ENCODE measurements at regions not wholly inside any gene's neighbourhood (a gene's known extent, or its start where the extent isn't known, plus 50 kb on each side); places are given as distances from the start of the nearest gene placed in this dataset.
A peak's percentile ranks its signal among the peaks of the same experiment; 100 is the strongest.
"Not testable (repeated sequence)": the region's sequence is repeated elsewhere in the genome, so short reads cannot be mapped to it uniquely, and the experiment has no call there.

- DNase-seq (ENCODE audit: low read depth): no peak
These were observed 232.5 kb downstream of the PARP8 start for GRCh38 chr5:50898966-50899365.

DNA sequence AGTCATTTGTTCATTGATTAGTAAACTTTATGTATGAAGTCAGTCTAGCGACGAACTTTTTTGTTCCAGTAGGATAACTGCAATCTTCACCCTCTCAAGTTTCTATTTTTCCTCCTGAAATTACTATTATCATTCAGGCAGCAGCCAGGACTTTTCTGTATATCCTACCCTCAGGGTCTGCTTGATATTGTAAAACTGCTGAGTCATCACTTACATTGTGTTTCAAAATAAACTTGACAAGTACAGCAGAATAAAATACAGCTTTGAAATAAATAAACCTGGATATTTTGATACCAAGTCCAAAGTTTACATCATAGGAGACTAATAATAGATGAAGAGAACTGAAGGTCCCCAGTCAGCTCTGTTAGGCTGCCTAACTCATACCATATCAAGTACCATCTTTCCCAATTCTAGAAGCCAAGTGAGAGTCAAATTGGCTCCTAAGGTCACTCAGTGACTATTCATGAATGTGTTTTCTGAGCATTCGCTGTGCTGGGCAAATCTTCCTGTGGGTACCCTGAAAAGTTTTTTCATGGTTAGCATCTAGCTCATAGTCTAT lies 234.6 kb downstream of the PARP8 start:
- DNase-seq (ENCODE audit: low read depth): no peak

- no peak for DNase-seq (ENCODE audit: low read depth)
These were observed 237.2 kb downstream of the PARP8 start for GRCh38 chr5:50903651-50904050.

DNA sequence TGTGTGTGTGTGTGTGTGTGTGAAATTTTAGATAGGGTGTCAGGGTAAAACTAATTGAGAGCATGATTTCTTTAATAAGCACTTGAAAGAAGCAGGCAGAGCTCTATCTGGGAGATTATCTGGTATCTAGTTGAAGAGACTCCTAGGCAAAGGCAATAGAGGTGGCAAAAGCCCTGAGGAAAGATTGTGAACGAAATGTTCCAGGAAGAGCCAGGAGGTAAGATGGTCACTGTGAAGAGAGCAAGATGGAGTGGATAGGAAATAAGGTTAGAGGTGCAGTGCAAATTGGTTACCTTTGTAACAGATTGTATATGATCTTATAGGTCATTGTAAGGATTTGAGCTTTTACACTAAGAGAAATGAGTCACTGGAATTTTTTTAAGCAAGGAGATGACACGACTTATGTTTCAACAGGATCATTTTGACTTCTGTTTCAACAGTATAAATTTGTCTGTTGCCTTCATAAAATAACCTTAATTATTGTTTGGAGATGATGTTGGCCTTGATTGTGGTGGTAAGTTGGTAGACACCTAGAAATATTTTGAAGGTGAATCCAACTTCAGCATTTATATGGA lies 239.6 kb downstream of the PARP8 start:
- no peak for DNase-seq (ENCODE audit: low read depth)

GRCh38 chr5:50920160-50920559 lies 253.7 kb downstream of the PARP8 start:
- not testable (repeated sequence) for DNase-seq (ENCODE audit: low read depth)

DNA sequence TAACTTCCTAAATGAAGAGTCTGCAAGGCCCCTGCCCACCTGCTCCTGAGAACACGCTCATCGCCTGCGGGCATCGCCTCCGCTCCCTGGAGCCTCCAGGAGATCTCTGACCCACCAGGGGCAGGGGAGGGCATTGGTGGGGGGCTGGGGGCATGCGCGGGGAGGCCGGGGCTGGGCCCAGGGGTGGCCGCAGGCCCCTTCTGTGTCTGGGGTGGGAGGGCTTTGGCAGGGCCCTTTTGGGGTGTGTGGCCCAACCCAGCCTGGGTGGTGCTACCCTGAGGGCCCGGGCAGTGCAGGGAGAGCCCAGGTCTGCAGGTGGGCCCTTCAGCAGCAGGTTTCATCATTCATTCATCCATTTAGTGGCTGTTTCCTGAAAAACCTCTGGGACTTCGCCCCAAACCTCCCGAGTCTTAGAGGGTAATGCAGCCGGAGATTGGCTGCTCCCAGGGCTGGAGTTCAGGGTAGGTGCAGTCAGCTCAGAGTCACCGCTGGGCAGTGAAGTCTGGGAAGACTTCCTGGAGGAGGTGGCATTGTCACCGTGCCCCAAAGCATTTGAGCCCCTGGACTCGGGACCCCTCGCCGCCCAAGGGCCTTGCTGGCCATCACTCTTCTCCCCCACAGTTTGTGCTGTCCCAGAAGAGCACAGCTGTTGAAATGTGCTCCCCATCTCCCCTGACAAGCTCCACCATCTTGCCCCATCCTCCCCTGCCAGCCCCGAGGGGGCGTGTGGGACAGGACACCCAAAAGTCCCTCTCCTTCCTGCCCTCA lies 255.1 kb downstream of the PARP8 start:
- no peak for DNase-seq (ENCODE audit: low read depth)

GRCh38 chr5:50922134-50922941 lies 255.9 kb downstream of the PARP8 start:
- DNase-seq (ENCODE audit: low read depth): not testable (repeated sequence)

GRCh38 chr5:50922942-50923767 lies 256.7 kb downstream of the PARP8 start:
- DNase-seq (ENCODE audit: low read depth): no peak

GRCh38 chr5:50923768-50924494 lies 257.5 kb downstream of the PARP8 start:
- no peak for DNase-seq (ENCODE audit: low read depth)

- no peak for DNase-seq (ENCODE audit: low read depth)
These were observed 261.5 kb downstream of the PARP8 start for GRCh38 chr5:50927953-50928352.

DNA sequence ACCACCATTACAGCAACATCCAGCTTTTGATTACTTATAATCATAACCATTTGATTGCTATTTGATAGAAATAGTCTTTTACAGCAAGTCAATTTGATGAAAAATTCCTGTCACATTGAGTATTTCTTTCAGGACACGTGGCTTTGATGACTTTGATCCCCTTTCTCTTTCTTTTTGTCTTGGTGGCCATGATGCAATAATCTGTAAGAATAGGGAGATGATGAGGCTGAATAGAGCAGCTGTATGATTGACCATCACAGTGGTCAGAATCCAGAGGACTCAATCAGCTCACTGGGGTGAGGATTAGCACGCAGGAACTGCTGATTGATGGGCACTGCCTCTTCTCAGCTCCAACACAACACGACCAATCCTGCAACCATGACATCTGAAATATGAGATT lies 262.7 kb downstream of the PARP8 start:
- no peak for DNase-seq (ENCODE audit: low read depth)

- DNase-seq (ENCODE audit: low read depth): no peak
These were observed 267.9 kb downstream of the PARP8 start for GRCh38 chr5:50934343-50934742.

GRCh38 chr5:50945139-50945538 lies 278.7 kb downstream of the PARP8 start:
- no peak for DNase-seq (ENCODE audit: low read depth)

DNA sequence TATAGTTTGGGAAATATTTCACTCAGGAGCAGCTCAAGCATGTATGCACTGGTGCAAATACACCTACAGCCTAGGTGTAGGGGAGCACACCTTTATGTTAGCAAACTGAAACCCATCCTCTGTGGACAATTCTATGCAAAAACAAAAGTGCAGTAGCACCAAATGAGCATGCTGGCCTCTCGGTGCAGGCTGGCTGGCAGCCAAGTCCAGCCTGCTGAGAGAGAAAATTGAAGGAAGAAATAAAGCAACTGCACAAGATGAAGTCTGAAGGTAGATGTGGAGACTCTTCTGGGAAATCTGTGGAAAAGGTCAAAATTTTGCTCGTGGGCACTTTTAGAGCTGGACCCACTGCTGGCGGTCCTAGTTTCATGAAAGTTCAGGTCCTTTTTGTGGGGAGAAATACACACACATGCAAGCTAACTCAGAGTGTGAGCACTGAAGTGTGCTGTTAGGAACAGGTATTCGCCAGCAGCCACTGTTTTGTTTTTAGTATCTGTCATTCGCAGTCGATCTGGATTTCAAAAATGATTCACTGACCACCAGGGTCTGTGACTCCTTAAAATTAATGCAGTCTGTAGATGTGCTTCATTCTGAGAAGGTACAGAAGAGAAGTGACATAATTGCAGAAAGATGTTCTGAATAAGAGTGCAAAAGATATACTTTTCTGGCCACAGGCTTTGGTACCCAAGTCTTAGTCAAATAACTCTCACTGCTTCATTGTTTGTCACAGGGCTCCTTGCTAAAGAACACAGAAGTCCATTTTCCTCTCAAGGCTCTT lies 281.7 kb downstream of the PARP8 start:
- no peak for DNase-seq (ENCODE audit: low read depth)

DNA sequence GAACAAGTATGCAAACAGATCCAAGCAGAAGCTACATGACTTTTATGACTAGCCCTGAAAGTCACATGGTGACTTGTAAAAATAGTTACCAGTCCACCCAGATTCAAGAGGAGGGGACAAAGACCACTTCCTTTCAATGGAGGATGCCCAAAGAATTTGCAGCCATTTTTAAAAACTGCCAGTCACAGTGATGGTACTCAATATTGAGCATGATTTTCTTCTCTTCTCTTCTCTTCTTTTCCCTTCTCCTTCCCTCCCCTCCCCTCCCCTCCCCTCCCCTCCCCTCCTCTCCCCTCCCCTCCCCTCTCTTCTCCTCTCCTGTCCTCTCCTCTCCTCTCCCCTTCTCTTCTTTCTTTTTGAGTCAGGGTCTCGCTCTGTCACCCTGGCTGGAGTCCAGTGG lies 286.9 kb downstream of the PARP8 start:
- no peak for DNase-seq (ENCODE audit: low read depth)

DNA sequence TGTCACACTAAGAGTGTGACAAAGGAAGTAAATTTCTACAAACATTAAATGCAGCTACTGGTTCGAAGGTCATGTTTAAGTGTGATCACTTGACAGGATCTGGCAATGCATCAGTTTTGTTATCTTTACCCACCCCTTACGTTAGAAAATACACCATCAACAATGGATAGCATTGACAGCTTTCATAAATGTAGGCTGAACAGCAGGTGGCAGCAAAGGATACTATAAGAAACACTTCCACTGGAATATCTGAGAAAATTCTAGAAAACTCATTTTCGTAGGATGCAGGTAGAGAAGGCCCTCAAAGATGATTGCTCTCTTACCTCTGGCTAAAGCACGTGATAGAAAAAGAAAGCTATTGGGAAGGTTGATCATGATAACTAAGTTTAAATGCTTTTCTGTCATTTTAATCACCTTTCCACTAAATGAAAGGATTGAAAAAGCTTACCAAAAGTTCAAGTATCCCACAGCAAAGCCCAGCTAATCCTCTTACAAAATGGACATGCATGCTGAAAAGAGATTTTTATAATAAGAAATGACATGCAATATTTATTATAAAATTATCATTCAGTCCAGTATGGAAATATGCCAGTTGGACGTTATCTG lies 292.5 kb downstream of the PARP8 start:
- DNase-seq (ENCODE audit: low read depth): no peak

GRCh38 chr5:50962934-50963872 lies 296.8 kb downstream of the PARP8 start:
- DNase-seq (ENCODE audit: low read depth): peak; percentile 14

GRCh38 chr5:50963971-50964745 lies 297.7 kb downstream of the PARP8 start:
- no peak for DNase-seq (ENCODE audit: low read depth)

Measured in activated gamma-delta T cell treated with anti-CD3 and anti-CD28 coated beads, Interleukin-2, amount 50 U/mL, for 16 hours (primary cell).